IPS-NIHi11 (cell line): ENCODE measurements at regions not wholly inside any gene's neighbourhood (a gene's known extent, or its start where the extent isn't known, plus 50 kb on each side); places are given as distances from the start of the nearest gene placed in this dataset.

Experiments used
- DNase-seq: peaks from one replicate; pipeline ENCODE4 v3.0.0; 2012; ENCODE audit warnings: mixed read lengths, low spot score

GRCh38 chr1:11373895-11374747 lies 101.1 kb downstream of the UBIAD1 start:
- DNase-seq = no peak

DNA sequence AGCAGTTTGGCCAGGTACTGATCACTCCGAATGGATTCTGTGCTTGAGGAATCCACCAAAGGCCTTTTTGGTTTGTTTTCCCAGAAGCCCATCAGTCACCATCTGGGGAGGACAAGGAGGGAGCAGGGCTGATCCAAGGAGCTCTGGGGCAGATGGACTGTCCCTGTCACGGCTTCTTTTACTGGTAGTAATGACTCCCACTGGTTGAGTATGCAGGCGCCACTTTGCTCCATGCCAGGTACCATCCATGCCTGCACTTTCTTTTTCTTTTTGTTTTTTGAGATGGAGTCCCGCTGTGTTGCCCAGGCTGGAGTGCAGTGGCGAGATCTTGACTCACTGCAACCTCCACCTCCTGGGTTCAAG lies 101.7 kb downstream of the UBIAD1 start:
- no peak for DNase-seq

GRCh38 chr1:11377001-11377583 lies 101.9 kb upstream of the DISP3 start:
- DNase-seq = no peak

DNA sequence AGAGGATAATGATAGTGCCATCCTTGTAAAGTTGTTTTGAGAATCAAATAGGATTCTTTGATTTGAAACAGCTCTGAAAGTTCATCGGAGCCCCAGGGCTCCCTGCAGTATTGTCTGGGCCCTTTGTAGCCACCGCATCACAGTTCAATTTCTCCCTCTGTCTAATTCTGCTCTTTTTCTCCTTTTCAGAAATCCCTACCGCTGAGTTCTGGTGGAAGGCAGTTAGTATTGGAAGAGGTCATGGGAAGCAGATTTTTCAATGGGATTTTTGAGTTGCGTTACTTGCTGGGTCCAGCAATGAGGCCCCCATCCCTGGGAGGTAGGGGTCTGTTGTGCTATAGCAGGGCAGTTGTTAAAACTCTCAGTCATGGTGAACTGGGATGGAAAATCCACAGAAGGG lies 101.0 kb upstream of the DISP3 start:
- no peak for DNase-seq

DNA sequence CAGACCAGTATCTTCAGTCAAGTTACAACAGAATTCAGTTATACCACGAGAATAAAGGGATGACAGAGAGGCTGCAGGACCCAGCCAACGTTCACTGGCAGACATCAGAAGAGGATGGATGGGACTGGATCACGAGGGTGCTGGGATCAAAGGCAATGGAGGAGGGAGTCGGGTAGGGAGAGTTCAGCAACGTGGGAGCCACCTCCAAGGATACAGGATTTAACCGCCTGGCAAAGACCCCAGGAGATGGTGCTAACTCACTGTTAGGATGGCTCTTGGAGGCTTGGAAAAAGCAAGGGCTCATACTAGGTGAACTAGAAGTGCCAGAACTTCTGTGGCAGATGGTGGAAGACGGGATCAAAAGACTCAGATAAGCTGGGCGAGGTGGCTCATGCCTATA lies 99.1 kb upstream of the DISP3 start:
- no peak for DNase-seq

GRCh38 chr1:11380500-11380899 lies 98.5 kb upstream of the DISP3 start:
- no peak for DNase-seq

DNA sequence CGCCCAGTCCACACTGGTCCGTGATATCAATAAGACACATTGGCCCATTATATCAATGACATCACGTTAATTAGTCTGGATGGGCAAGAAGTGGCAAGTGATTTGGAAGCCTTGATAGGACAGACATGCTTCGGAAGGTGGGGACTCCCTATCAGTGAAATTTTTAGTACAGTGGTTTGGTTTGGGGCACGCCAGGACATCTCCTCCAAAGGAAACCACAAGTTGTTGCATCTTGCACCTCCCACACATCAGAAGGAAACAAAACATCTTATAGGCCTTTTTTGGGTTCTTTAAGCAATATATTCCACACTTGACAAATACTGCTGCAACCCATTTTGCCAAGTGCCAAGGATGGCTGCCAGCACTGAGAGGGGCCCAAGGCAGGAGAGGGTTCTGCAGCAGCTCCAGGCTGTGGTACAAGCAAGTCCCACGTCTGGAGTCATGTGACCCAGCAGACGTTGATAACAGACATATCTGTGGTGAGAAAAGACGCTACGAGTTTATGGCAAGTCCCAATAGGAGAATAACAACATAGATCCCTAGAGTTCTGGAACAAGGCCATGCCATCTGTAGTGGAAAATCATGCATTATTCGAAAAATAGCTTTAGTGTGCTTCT lies 95.3 kb upstream of the DISP3 start:
- DNase-seq = no peak

DNA sequence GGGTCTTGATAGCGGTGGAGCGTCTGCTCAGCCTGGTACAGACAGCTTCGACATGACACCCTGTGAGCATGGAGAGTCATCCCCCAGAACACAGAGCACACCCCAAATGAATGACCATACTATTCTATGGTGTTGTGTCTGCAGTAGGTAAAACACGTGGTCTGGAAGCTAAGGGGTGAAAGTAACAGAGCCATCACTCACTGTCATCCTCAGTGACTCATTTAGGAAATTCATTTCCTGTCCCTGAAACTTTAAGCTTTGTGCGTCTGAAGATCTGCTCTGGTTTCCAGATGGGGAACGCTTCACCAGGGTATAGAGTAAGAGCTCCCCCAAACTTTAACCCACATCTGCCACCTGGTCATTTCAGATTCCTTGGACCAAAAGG lies 94.8 kb upstream of the DISP3 start:
- no peak for DNase-seq

DNA sequence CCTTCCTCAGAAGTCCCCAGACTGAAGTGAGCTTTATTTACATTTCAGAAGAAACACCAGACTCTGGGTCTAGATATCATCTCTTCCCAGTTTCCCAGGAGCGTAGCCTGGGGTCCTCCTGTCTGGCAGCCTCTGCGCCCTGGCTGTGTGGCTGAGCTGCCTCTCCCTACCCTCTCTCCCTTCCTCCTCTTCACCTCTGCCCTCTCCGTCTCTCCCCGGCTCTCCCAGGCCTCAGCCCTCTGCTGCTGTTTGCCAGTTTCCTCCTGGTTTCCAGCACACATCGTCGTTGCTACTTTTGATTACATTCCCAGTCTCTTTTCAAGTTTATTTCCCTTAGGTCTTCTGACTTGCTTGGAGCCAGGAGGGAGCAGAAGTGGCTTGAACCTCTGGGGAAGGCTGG lies 91.1 kb upstream of the DISP3 start:
- DNase-seq = no peak

DNA sequence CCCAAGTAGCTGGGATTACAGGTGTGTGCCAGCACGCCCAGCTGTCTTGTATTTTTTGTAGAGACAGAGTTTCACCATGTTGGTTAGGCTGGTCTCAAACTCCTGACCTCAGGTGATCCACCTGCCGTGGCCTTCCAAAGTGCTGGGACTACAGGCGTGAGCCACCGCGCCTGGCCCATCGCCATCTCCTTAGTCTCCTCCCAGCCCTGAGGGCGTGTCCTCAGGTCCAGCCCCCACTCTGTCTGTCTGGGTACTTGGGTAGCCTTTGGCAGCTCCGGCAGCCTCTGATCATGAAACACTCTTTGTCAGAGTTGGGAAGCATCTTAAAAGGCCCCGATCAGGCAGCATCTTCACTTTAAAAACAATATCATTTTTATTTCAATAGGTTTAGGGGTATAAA lies 90.3 kb upstream of the DISP3 start:
- DNase-seq = no peak

GRCh38 chr1:11391327-11391726 lies 87.6 kb upstream of the DISP3 start:
- DNase-seq = no peak

DNA sequence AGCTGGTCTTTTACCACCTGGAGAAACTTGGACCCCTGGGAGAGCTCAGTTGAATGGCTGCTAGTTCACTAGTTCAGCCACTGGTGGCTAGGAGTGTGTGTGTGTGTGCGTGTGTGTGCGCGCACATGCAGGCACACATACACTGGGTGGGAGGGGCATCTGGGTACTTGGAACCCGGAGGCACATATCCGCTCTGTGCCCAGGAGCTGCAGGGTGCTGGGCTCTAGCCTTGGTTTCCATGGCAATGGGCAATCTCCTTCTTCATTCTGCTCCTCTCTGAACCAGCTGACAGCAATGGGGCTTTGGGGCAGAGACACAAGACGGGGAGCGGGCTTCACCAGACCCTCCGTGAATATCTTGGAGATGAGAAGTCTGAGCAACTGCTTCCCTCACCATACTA lies 87.1 kb upstream of the DISP3 start:
- DNase-seq = no peak

DNA sequence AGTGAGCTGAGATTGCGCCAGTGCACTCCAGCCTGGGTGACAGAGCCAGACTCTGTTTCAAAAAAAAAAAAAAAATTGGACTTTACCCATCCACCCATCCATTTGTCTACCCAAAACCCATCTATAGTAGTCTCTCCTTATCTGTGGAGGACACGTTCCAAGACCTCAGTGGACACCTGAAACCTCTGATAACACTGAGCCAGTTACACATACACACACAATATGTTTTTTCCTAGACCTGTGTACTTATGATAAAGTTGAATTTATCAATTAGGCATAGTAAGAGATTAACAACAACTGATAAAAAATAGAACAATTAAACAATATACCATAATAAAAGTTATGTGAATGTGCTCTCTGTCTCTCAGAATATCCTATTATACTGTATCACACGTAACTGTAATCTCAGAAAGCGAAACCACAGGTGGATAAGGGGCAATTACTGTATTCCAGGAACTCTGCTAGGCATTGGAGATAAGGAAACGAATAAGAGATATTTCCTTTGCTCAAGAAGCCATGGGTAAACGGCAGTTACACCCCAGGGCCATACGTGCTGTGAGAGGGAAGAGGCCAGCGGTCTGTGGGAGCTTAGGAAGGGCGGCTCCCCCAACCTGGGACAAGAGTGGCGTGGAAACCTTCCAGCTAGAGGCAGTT lies 84.2 kb upstream of the DISP3 start:
- DNase-seq = no peak

DNA sequence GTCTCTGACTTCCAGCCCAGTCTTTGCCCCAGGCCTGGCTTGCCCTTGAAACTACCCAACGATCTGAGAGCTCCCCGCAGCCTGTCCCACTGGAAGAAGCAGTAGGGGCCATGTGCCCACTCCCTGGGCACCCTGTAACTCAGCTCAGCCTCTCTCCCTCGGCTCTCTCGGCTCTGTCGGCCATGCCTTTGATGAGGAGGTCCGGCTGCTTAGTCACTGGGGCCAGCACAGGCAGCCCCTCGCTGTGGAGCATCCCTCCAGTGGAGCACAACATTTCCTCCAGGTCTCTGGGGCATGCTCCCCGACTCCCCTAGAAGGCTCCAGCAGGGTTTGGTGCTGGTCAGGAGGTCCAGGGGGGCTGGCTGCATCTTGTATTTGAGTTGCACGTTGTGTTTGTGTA lies 83.3 kb upstream of the DISP3 start:
- no peak for DNase-seq

- no peak for DNase-seq
These were observed 81.6 kb upstream of the DISP3 start for GRCh38 chr1:11397151-11397901.

DNA sequence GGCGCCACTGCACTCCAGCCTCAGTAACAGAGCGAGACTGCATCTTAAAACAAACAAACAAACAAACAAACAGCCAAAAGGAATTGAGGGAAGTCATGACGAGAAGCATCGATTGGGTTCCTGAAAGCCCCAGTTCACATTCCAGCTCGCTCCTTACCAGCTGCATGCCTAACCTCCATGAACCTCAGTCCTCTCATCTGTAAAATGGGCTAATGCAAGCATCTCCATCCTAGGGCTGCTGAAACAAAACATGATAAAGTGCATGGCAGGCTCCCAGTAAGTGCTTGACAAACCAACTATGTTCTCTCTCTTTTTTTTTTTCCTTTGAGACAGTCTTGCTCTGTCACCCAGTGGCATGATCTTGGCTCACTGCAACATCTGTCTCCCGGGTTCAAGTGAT lies 79.7 kb upstream of the DISP3 start:
- DNase-seq = no peak

- DNase-seq = no peak
These were observed 78.8 kb upstream of the DISP3 start for GRCh38 chr1:11400155-11400554.

- DNase-seq = no peak
These were observed 78.4 kb upstream of the DISP3 start for GRCh38 chr1:11400567-11400966.

DNA sequence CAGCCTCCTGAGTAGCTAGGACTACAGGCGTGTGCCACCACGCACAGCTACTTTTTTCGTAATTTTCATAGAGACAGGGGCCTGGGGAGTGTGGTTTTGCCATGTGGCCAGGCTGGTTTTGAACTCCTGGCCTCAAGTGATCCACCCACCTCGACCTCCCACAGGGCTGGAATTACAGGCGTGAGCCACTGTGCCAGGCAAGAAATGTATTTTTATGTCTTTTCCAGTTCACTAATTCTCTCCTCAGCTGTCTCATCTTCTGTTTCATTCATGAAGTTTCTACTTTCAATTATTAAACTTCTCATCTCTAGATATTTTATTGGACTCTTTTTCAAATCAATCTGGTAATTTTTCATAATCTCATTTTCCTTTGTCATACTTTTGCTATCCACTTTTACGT lies 72.1 kb upstream of the DISP3 start:
- no peak for DNase-seq

DNA sequence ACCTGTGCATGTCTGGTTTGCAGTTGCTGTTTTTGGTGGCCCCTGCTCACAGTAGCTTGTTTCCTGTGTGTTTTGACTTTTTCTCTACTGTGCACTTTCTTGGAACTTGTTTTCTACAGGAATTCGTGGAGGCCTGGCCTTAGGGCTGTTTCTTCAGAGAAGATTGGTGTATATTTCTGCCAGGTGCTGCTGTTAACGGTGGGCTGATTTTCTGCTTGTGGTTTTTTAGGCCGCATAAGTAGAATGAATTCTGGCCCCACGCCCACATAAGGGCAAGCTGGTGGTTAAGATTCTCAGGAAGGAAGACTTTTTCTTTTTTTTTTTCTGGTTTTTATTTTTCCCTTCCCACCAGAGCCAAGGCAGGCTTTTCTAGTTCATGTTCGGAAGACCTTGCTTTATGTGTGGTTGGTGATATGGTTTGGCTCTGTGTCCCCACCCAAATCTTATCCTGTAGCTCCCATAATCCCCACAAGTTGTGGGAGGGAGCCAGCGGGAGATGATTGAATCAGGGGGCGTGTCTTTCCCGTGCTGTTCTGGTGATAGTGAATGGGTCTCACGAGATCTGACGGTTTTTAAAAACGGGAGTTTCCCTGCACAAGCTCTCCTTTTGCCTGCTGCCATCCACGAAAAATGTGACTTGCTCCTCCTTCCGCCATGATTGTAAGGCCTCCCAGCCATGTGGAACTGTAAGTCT lies 71.5 kb upstream of the DISP3 start:
- no peak for DNase-seq

- no peak for DNase-seq
These were observed 66.8 kb upstream of the DISP3 start for GRCh38 chr1:11412141-11412540.

DNA sequence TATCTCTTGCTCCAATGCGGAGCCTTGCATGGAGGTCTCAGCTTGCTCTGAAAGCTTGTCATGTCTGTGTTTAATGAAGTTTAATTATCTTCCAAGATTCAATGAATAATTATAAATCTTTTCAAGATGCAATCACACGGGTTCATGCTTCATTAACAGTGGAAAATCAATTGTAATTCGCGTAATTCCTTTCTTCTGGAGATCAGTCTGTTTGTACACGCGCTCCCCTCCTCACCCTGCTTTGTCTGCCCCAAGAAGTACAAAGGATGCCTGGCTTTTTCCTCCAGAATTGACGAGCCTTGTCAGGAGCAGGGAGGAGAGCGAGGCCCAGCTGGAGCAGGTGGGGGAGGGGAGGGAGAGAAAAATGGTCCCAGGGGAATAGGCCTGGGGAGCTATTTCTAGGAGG lies 65.0 kb upstream of the DISP3 start:
- DNase-seq = peak; percentile 64
